GM23338 (cell line): ENCODE measurements at regions not wholly inside any gene's neighbourhood (a gene's known extent, or its start where the extent isn't known, plus 50 kb on each side); places are given as distances from the start of the nearest gene placed in this dataset.

Experiments
- CTCF ChIP-seq, 2 experiments: fragments of 200-600 bp in 1 of 2; sonication (generic) in 1 of 2; conservative IDR thresholded peaks; 2 replicates each; pipeline versions ENCODE4 v1.5.1 to v1.6.1; 2016 to 2017; ENCODE audit warnings: antibody characterized with exemption in 2 of 2, low read depth in 2 of 2, mild to moderate bottlenecking in 2 of 2, moderate library complexity in 1 of 2
- EZH2 ChIP-seq: fragments of 200-600 bp; sonication (generic); IDR thresholded peaks from one replicate; pipeline ENCODE4 v1.8.0; 2017; ENCODE audit warnings: antibody characterized with exemption, mild to moderate bottlenecking, low read depth; ENCODE audit not compliant: unreplicated experiment
- JUNB ChIP-seq: IDR thresholded peaks from one replicate; pipeline ENCODE4 v1.6.1; 2016; ENCODE audit warnings: antibody characterized with exemption; ENCODE audit not compliant: unreplicated experiment
- POLR2AphosphoS5 ChIP-seq: IDR thresholded peaks from 2 replicates; pipeline ENCODE4 v1.6.1; 2016; ENCODE audit warnings: antibody characterized with exemption, low read depth

DNA sequence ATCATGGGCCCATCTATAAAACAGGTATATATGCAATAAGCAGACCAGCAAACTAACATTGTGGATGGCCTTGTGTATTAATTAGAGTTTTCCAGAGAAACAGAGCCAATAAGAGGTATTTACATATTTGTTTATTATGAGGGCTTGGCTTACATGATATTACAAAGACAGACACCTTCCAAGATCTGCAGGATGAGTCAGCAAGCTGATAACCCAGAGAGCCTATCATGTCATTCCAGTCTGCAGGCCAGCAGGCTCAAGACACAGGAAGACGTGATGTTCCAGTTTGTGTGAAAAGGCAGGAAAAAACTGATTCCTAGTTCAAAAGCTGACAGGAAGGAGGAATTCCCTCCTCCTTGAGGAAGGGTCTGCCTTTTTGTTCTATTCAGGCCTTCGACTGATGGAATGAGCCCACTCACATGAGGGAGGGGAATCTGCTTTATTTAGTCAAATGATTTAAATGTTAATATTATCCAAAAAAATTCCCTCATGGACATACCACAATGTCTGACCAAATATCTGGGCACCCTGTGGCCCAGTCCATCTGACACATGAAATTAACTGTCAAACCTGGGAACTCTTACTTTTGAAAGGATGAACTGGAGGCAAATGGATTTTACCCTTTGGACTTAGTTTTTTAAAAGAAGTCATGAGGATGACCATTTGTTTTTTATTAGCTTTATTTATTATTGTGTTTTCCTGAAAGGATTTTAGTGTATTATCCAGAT is 161.2 kb upstream of the CHD1 start:
- no peak for TF ChIP-seq POLR2AphosphoS5
- no peak for TF ChIP-seq EZH2
- TF ChIP-seq CTCF (conservative IDR thresholded peaks at IDR 0.05; ENCODE audit: low read depth in 2 of 2), result no peak
- TF ChIP-seq JUNB, result no peak
